SK-N-SH (cell line): ENCODE measurements at regions not wholly inside any gene's neighbourhood (a gene's known extent, or its start where the extent isn't known, plus 50 kb on each side); places are given as distances from the start of the nearest gene placed in this dataset.

Experiments
- EP300 ChIP-seq, 2 experiments: IDR thresholded peaks; 2 replicates each; pipeline versions ENCODE4 v1.4.0 to v1.6.1; 2012; ENCODE audit warnings: borderline replicate concordance in 1 of 2, low read depth in 1 of 2, low read length in 1 of 2
- MEF2A ChIP-seq: IDR thresholded peaks from 2 replicates; pipeline ENCODE4 v1.4.0; 2012; ENCODE audit warnings: low read depth, borderline replicate concordance
- TAF1 ChIP-seq: IDR thresholded peaks from 2 replicates; pipeline ENCODE4 v1.6.1; 2012; ENCODE audit warnings: low read depth, mild to moderate bottlenecking, low read length, moderate library complexity, borderline replicate concordance
- TF ChIP-seq, protein P1 (sequence below): IDR thresholded peaks from 2 replicates; pipeline ENCODE4 v1.6.1; 2012; ENCODE audit warnings: mild to moderate bottlenecking, low read depth, low read length, moderate library complexity
- TF ChIP-seq, protein P2 (sequence below): fragments of 200-600 bp; sonication (generic); IDR thresholded peaks from 2 replicates; pipeline ENCODE4 v1.6.1; 2017; ENCODE audit warnings: antibody characterized with exemption, mild to moderate bottlenecking, moderate library complexity

DNA sequence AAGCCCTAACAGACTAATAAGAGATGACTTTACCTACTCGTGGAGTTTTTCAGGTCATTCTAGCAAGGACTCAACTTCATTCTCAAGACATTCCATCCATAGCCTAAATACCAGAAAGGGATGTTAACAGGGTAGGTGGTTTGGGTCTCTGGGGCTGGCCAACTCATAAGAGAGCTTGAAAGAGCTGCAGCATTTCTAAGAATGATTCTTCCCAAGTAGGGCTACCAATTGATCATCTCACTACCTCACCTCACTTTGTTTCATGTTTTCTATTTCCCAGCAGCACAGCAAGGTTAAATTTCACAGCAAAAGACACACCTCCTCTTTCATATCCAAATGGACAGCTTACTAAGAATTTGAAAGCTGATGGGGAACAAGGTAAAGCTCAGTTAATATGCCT, 614.8 kb upstream of the DIPK2B start:
- TF ChIP-seq, protein P1, sequence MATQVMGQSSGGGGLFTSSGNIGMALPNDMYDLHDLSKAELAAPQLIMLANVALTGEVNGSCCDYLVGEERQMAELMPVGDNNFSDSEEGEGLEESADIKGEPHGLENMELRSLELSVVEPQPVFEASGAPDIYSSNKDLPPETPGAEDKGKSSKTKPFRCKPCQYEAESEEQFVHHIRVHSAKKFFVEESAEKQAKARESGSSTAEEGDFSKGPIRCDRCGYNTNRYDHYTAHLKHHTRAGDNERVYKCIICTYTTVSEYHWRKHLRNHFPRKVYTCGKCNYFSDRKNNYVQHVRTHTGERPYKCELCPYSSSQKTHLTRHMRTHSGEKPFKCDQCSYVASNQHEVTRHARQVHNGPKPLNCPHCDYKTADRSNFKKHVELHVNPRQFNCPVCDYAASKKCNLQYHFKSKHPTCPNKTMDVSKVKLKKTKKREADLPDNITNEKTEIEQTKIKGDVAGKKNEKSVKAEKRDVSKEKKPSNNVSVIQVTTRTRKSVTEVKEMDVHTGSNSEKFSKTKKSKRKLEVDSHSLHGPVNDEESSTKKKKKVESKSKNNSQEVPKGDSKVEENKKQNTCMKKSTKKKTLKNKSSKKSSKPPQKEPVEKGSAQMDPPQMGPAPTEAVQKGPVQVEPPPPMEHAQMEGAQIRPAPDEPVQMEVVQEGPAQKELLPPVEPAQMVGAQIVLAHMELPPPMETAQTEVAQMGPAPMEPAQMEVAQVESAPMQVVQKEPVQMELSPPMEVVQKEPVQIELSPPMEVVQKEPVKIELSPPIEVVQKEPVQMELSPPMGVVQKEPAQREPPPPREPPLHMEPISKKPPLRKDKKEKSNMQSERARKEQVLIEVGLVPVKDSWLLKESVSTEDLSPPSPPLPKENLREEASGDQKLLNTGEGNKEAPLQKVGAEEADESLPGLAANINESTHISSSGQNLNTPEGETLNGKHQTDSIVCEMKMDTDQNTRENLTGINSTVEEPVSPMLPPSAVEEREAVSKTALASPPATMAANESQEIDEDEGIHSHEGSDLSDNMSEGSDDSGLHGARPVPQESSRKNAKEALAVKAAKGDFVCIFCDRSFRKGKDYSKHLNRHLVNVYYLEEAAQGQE, result no peak
- TF ChIP-seq EP300 (IDR thresholded peaks at IDR 0.05; ENCODE audit: borderline replicate concordance in 1 of 2, low read depth in 1 of 2, low read length in 1 of 2) (no peak), MEF2A (no peak), TAF1 (no peak)
- TF ChIP-seq, protein P2, sequence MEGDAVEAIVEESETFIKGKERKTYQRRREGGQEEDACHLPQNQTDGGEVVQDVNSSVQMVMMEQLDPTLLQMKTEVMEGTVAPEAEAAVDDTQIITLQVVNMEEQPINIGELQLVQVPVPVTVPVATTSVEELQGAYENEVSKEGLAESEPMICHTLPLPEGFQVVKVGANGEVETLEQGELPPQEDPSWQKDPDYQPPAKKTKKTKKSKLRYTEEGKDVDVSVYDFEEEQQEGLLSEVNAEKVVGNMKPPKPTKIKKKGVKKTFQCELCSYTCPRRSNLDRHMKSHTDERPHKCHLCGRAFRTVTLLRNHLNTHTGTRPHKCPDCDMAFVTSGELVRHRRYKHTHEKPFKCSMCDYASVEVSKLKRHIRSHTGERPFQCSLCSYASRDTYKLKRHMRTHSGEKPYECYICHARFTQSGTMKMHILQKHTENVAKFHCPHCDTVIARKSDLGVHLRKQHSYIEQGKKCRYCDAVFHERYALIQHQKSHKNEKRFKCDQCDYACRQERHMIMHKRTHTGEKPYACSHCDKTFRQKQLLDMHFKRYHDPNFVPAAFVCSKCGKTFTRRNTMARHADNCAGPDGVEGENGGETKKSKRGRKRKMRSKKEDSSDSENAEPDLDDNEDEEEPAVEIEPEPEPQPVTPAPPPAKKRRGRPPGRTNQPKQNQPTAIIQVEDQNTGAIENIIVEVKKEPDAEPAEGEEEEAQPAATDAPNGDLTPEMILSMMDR, result no peak
